ENCODE measurements at regions not wholly inside any gene's neighbourhood (a gene's known extent, or its start where the extent isn't known, plus 50 kb on each side); places are given as distances from the start of the nearest gene placed in this dataset.

DNA sequence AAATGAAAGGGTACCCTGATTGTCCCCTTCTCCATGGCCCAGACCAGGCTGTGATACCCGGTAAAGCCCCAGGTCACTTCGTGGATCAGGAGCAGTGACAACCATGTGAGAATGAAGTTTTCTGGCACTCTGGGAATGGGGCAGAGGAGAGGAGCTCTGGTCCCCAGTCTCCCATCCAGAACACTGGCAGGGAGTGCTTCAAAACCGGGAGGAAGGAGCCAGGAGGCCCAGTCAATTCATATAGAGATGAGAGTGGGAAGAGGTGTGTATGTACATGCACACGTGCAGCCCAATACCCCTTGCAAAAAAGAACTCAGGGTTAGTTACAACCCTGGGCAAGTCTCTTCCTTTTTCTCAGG is 101.4 kb upstream of the TLE3 start:
- Histone ChIP-seq H3K4me2 (ENCODE audit: low read length) (no peak overlapping the region), H3K36me3 (ENCODE audit: control insufficient read depth, low read length) (no peaks in the 10 kb centered on the region), H3K79me2 (ENCODE audit: control insufficient read depth, low read length) (no peaks in the 10 kb centered on the region), H3F3A (ENCODE audit: control insufficient read depth, insufficient read depth) (no peaks in the 10 kb centered on the region), H3K4me3 (ENCODE audit: low read length) (no peak overlapping the region), H3K27ac (ENCODE audit: low read depth, low read length) (no peak overlapping the region), H3K27me3 (ENCODE audit: control insufficient read depth, low read length) (peaks cover 47% of the 10 kb centered on the region), H4K20me1 (ENCODE audit: control insufficient read depth, insufficient read depth, low read depth, low read length) (no peaks in the 10 kb centered on the region), H3K9me3 (ENCODE audit: control insufficient read depth, insufficient read depth, low read length) (no peaks in the 10 kb centered on the region), H3K9me2 (replicated peaks; ENCODE audit: control insufficient read depth, low read length) (no peaks in the 10 kb centered on the region), H3K4me1 (ENCODE audit: control insufficient read depth, low read length) (peaks cover 18% of the 10 kb centered on the region)
- TF ChIP-seq, protein P1, sequence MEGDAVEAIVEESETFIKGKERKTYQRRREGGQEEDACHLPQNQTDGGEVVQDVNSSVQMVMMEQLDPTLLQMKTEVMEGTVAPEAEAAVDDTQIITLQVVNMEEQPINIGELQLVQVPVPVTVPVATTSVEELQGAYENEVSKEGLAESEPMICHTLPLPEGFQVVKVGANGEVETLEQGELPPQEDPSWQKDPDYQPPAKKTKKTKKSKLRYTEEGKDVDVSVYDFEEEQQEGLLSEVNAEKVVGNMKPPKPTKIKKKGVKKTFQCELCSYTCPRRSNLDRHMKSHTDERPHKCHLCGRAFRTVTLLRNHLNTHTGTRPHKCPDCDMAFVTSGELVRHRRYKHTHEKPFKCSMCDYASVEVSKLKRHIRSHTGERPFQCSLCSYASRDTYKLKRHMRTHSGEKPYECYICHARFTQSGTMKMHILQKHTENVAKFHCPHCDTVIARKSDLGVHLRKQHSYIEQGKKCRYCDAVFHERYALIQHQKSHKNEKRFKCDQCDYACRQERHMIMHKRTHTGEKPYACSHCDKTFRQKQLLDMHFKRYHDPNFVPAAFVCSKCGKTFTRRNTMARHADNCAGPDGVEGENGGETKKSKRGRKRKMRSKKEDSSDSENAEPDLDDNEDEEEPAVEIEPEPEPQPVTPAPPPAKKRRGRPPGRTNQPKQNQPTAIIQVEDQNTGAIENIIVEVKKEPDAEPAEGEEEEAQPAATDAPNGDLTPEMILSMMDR (IDR thresholded peaks at IDR 0.05; ENCODE audit: low read depth, low read length, poor library complexity, severe bottlenecking): no peak
- TF ChIP-seq EZH2phosphoT487 (IDR thresholded peaks at IDR 0.05; ENCODE audit: borderline replicate concordance, low read length): no peak

DNA sequence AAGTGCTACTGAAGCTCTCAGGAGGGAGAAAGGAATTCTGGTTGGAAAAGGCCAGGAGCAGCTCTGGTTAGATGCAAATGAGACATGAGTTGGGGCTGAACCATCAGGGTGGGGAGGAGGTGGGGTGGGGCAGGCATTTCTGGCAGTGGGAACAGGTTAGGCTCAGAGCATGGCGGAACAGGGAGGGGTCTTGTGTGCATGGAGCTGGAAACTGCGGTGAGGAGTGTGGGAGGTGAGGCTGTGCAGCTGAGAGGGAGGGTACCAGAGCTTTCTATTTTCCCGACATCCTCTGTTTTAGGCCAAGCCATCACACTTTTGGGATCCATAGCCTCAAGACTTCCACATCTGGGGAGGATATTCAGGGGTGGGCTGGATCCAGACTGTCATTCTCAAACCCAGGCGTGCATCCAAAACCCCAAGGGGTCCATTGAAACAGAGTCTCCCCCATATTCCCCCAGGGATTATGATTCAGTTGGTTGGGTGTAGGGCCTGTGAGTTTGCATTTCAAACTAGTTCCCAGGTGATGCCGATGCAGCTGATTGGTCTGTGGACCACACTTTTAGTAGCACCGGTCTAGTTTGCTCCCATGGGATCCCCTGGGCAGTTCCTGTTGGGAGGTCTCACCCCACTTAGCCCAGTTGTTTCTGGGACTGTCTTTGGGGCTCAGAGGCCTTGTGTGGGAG is 100.9 kb upstream of the TLE3 start:
- Histone ChIP-seq H3K9me2 (replicated peaks; ENCODE audit: control insufficient read depth, low read length) (no peaks in the 10 kb centered on the region), H3K4me3 (ENCODE audit: low read length) (no peak overlapping the region), H3K9me3 (ENCODE audit: control insufficient read depth, insufficient read depth, low read length) (no peaks in the 10 kb centered on the region), H3K4me2 (ENCODE audit: low read length) (no peak overlapping the region), H3K4me1 (ENCODE audit: control insufficient read depth, low read length) (peaks cover 18% of the 10 kb centered on the region), H3K79me2 (ENCODE audit: control insufficient read depth, low read length) (no peaks in the 10 kb centered on the region), H3K27ac (ENCODE audit: low read depth, low read length) (no peak overlapping the region), H3K36me3 (ENCODE audit: control insufficient read depth, low read length) (no peaks in the 10 kb centered on the region), H3K27me3 (ENCODE audit: control insufficient read depth, low read length) (peaks cover 49% of the 10 kb centered on the region), H3F3A (ENCODE audit: control insufficient read depth, insufficient read depth) (no peaks in the 10 kb centered on the region), H4K20me1 (ENCODE audit: control insufficient read depth, insufficient read depth, low read depth, low read length) (no peaks in the 10 kb centered on the region)
- TF ChIP-seq EZH2phosphoT487 (IDR thresholded peaks at IDR 0.05; ENCODE audit: borderline replicate concordance, low read length): no peak
- TF ChIP-seq, protein P1 (IDR thresholded peaks at IDR 0.05; ENCODE audit: low read depth, low read length, poor library complexity, severe bottlenecking): no peak

DNA sequence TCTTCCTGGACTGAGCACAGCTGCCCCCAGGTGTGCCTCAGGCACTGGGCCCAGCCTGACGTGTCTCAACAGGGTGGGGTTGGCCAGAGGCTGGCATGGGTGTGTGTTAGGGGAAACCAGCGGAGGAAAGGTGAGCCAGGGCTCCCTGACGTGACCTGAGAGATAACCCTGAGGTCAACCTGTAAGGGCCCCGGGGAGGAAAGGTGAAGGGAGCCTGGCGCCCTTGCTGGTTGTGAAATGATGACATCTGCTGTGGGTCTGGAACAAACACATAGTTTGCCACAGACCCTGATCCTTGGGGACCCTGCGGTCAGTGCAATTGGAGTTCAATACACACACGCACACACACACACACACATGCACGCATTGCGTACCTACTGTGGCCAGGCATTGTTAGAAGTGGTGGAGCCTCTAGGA is 100.2 kb upstream of the TLE3 start:
- TF ChIP-seq, protein P1 (IDR thresholded peaks at IDR 0.05; ENCODE audit: low read depth, low read length, poor library complexity, severe bottlenecking): no peak
- no peak for TF ChIP-seq EZH2phosphoT487 (IDR thresholded peaks at IDR 0.05; ENCODE audit: borderline replicate concordance, low read length)
- H3K27ac ChIP-seq (ENCODE audit: low read depth, low read length): no peak overlapping the region

More for the DNA sequence above, 100.2 kb upstream of the TLE3 start:
- Histone ChIP-seq H3K4me1 (ENCODE audit: control insufficient read depth, low read length) (peaks cover 18% of the 10 kb centered on the region), H3K4me2 (ENCODE audit: low read length) (no peak overlapping the region), H4K20me1 (ENCODE audit: control insufficient read depth, insufficient read depth, low read depth, low read length) (no peaks in the 10 kb centered on the region), H3K4me3 (ENCODE audit: low read length) (no peak overlapping the region), H3K9me3 (ENCODE audit: control insufficient read depth, insufficient read depth, low read length) (no peaks in the 10 kb centered on the region), H3K79me2 (ENCODE audit: control insufficient read depth, low read length) (no peaks in the 10 kb centered on the region), H3K36me3 (ENCODE audit: control insufficient read depth, low read length) (no peaks in the 10 kb centered on the region), H3K9me2 (replicated peaks; ENCODE audit: control insufficient read depth, low read length) (no peaks in the 10 kb centered on the region), H3K27me3 (ENCODE audit: control insufficient read depth, low read length) (peaks cover 55% of the 10 kb centered on the region), H3F3A (ENCODE audit: control insufficient read depth, insufficient read depth) (no peaks in the 10 kb centered on the region)
